OCI-LY3 (cell line): ENCODE measurements at regions not wholly inside any gene's neighbourhood (a gene's known extent, or its start where the extent isn't known, plus 50 kb on each side); places are given as distances from the start of the nearest gene placed in this dataset.

Experiments
- EZH2phosphoT487 ChIP-seq: fragments of 200-600 bp; shearing (Covaris generic); IDR thresholded peaks from 2 replicates; pipeline ENCODE4 v1.6.1; 2018; ENCODE audit warnings: antibody characterized with exemption, mixed run types, low read depth
- TF ChIP-seq, protein P1 (sequence below): fragments of 200-600, 300-600 bp; sonication (generic); IDR thresholded peaks from 2 replicates; pipeline ENCODE4 v1.5.1; 2014; ENCODE audit warnings: antibody characterized with exemption, low read length, low read depth

GRCh38 chr4:187491959-187492358, 503.6 kb upstream of the ZFP42 start:
- TF ChIP-seq, protein P1, sequence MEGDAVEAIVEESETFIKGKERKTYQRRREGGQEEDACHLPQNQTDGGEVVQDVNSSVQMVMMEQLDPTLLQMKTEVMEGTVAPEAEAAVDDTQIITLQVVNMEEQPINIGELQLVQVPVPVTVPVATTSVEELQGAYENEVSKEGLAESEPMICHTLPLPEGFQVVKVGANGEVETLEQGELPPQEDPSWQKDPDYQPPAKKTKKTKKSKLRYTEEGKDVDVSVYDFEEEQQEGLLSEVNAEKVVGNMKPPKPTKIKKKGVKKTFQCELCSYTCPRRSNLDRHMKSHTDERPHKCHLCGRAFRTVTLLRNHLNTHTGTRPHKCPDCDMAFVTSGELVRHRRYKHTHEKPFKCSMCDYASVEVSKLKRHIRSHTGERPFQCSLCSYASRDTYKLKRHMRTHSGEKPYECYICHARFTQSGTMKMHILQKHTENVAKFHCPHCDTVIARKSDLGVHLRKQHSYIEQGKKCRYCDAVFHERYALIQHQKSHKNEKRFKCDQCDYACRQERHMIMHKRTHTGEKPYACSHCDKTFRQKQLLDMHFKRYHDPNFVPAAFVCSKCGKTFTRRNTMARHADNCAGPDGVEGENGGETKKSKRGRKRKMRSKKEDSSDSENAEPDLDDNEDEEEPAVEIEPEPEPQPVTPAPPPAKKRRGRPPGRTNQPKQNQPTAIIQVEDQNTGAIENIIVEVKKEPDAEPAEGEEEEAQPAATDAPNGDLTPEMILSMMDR = no peak
- no peak for TF ChIP-seq EZH2phosphoT487
